ENCODE measurements at regions not wholly inside any gene's neighbourhood (a gene's known extent, or its start where the extent isn't known, plus 50 kb on each side); places are given as distances from the start of the nearest gene placed in this dataset.
"Not testable (repeated sequence)": the region's sequence is repeated elsewhere in the genome, so short reads cannot be mapped to it uniquely, and the experiment has no call there.

DNA sequence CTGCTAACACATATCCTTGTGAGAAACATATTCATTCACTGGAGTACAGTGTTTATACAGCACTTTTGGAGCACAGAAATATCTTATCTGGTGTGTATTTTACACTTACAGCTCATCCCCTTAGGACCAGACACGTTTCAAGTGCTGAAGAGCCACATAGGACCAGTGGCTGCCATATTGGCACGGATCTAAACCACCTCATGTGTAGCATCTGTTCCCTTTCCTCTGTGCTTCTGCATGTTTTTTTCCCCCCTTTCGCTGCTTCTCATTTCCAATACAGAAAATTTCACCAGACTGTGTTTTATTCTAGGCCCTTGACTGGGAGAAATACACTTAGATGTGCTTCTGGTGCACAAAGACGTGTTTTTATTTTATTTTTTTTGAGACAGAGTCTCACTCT, 69.7 kb upstream of the RBMX start:
- no peak for DNase-seq (ENCODE audit: extremely low spot score)
- ChIA-PET POLR2A (interaction anchor here (0.6 kb wide), 1 partner anchor 69 kb away, joined by 5 read pairs; the partner anchor contains the start of gene RBMX), CTCF (no interaction called here)
- TF ChIP-seq CTCF (IDR thresholded peaks at IDR 0.05; ENCODE audit: control extremely low read depth, extremely low read depth, low read depth, missing control alignments), result no peak

DNA sequence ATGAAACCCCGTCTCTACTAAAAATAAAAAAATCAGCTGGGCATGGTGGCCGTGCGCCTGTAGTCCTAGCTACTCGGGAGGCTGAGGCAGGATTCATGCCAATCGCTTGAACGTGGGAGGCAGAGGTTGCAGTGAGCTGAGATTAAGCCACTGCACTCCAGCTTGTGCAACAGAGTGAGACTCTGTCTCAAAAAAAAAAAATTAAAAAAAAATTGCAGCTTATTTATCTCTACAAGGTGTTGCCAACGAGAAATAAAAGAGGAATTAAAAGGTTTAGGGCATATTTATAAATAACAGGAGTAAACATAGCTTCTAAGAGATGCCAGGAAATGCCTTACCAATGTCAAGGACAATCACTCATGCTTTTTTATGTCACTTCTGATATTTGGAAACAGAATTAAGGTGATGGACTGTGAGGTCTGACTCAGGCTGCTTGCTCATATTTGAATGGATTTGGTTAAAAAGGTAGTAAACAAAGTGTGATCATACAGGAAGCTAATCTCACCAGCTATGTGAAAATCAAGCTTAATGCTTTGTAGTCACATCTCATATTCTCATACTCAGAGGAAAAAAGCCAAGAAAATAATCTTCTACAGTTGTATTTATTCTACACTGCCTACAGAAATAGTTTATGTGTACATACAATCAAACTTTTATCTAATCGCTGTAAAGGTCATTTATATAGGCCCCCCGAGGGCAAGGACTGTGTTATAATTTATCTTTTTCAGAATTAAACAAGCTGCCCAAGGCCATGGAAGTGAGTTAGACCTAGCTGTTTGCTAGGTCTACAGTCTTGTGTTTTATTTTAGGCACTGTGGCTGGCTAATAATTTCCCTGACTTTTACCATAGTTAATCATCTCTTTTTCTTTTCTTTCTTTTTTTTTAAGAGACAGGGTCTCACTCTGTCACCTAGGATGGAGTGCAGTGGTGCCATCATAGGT, 61.1 kb upstream of the RBMX start:
- DNase-seq (ENCODE audit: extremely low spot score), result no peak
- TF ChIP-seq CTCF (IDR thresholded peaks at IDR 0.05; ENCODE audit: control extremely low read depth, extremely low read depth, low read depth, missing control alignments), result no peak
- ChIA-PET CTCF (interaction anchor here (1.7 kb wide), 1 partner anchor 12 kb away, joined by 5 read pairs; no protein-coding TSS in a partner anchor), POLR2A (no interaction called here)

DNA sequence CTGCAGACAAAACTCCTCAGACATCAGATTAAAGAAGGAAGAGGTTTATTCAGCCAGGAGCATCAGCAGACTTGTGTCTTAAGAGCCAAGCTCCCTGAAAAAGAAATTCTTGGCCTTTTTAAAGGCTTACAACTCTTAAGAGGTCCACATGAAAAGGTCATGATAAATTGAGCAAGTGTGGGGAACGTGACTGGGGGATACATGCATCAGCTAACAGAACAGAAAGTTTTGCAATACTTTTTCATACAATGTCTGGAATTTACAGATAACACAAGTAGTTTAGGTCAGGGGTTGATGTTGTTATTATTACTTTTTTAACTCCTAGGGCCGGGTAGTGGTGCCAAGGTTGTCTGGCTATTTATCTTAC, 55.6 kb upstream of the RBMX start:
- CTCF ChIA-PET, result no interaction called here
- no peak for DNase-seq (ENCODE audit: extremely low spot score)
- POLR2A ChIA-PET, result no interaction called here
- TF ChIP-seq CTCF (IDR thresholded peaks at IDR 0.05; ENCODE audit: control extremely low read depth, extremely low read depth, low read depth, missing control alignments), result no peak

DNA sequence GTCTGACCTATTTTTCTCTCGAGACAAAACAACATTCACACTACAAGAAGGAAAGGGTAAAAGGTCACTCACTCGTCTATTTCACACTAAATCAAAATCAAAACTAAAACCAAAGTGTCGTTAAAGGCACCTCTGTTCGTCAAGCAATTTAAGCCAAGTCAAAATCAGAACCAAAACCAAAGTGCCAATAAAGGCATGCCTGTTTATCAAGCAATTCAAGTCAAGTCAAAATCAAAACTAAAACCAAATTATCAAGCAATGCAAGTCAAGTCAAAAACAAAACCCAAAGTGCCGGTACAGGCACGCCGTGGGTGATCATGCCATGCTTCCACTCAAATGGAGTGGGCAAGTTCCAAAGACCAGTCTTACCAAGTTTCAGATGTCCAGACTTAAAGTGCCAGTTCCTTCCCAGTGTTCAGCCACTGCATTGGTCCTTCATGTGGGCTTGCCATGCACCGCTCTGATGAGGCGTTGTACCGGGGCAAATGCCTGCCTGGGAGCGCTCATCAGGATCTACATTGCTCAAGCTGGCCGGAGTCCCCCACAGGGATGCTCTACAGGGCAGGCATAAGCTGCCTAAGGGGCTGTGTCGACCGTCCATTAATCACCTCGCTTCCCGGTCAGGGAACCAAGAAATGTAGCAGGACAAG, 55.1 kb upstream of the RBMX start:
- POLR2A ChIA-PET; CTCF ChIA-PET; DNase-seq (ENCODE audit: extremely low spot score): not testable (repeated sequence)

GRCh38 chrX:136934652-136935051, 54.1 kb upstream of the RBMX start:
- CTCF ChIA-PET; DNase-seq (ENCODE audit: extremely low spot score); POLR2A ChIA-PET: not testable (repeated sequence)

- no peak for DNase-seq (ENCODE audit: extremely low spot score)
- CTCF ChIA-PET, result no interaction called here
- POLR2A ChIA-PET, result no interaction called here
- no peak for TF ChIP-seq CTCF (IDR thresholded peaks at IDR 0.05; ENCODE audit: control extremely low read depth, extremely low read depth, low read depth, missing control alignments)
These were observed 53.2 kb upstream of the RBMX start for GRCh38 chrX:136933611-136934145.

DNA sequence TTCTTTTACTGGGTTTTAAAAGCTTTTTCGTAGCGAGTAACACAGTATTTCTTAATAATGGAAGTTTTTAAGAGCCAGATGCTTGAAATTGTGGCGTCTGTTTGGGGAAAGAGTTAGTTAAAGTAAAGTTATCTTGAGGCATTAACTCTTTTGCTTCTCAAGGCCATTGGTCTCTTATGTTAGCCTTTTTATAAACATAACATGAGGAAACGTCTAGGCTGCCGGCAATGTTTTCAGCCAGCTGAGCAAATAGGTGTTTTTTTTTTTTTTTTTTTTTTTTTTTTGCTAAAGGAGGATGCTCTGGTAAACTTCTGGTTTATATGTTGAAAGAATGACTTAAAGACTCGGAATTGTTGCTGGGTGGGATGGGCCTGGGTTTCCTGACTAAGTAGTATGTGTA, 51.1 kb upstream of the RBMX start:
- ChIA-PET POLR2A (no interaction called here), CTCF (interaction anchor here (1.2 kb wide), 1 partner anchor 121 kb away, joined by 3 read pairs; no protein-coding TSS in a partner anchor)
- no peak for DNase-seq (ENCODE audit: extremely low spot score)
- TF ChIP-seq CTCF (IDR thresholded peaks at IDR 0.05; ENCODE audit: control extremely low read depth, extremely low read depth, low read depth, missing control alignments), result no peak
